IPS-18a (cell line): ENCODE measurements at regions not wholly inside any gene's neighbourhood (a gene's known extent, or its start where the extent isn't known, plus 50 kb on each side); places are given as distances from the start of the nearest gene placed in this dataset.
A peak's percentile ranks its signal among the peaks of the same experiment; 100 is the strongest.

ENCODE experiments used
- H3K27ac ChIP-seq: one replicate; pipeline ENCODE4 v1.5.1; 2013; ENCODE audit warnings: low read length
- H3K27me3 ChIP-seq: one replicate; pipeline ENCODE4 v1.6.1; 2013; ENCODE audit warnings: mild to moderate bottlenecking, low read length; ENCODE audit not compliant: control insufficient read depth, insufficient read depth
- H3K36me3 ChIP-seq: one replicate; pipeline ENCODE4 v1.6.1; 2013; ENCODE audit warnings: low read depth, low read length; ENCODE audit not compliant: control insufficient read depth
- H3K4me1 ChIP-seq: one replicate; pipeline ENCODE4 v1.6.1; 2013; ENCODE audit warnings: low read depth, low read length; ENCODE audit not compliant: control insufficient read depth
- H3K4me3 ChIP-seq: one replicate; pipeline ENCODE4 v1.5.1; 2013; ENCODE audit warnings: low read length
- H3K9ac ChIP-seq: one replicate; pipeline ENCODE4 v1.6.1; 2013; ENCODE audit warnings: mild to moderate bottlenecking, low read length, moderate library complexity
- H3K9me3 ChIP-seq: one replicate; pipeline ENCODE4 v1.6.1; 2013; ENCODE audit warnings: low read depth, low read length; ENCODE audit not compliant: control insufficient read depth

- Histone ChIP-seq H3K4me1 (no peaks in the 10 kb centered on the region), H3K27me3 (no peaks in the 10 kb centered on the region), H3K9ac (no peak overlapping the region), H3K9me3 (no peaks in the 10 kb centered on the region), H3K27ac (no peak overlapping the region), H3K36me3 (no peaks in the 10 kb centered on the region), H3K4me3 (no peak overlapping the region)
These were observed 758.7 kb upstream of the CELF2 start for GRCh38 chr10:10259013-10259412.

- Histone ChIP-seq H3K27me3 (no peaks in the 10 kb centered on the region), H3K27ac (no peak overlapping the region), H3K4me1 (no peaks in the 10 kb centered on the region), H3K9ac (no peak overlapping the region), H3K36me3 (no peaks in the 10 kb centered on the region), H3K4me3 (no peak overlapping the region), H3K9me3 (no peaks in the 10 kb centered on the region)
These were observed 747.3 kb upstream of the CELF2 start for GRCh38 chr10:10270126-10271050.

GRCh38 chr10:10271639-10272192, 746.0 kb upstream of the CELF2 start:
- H3K9ac ChIP-seq, result no peak overlapping the region
- no peaks in the 10 kb centered on the region for H3K4me1 ChIP-seq
- H3K36me3 ChIP-seq, result no peaks in the 10 kb centered on the region
- no peaks in the 10 kb centered on the region for H3K27me3 ChIP-seq
- no peak overlapping the region for H3K4me3 ChIP-seq
- no peak overlapping the region for H3K27ac ChIP-seq
- no peaks in the 10 kb centered on the region for H3K9me3 ChIP-seq

GRCh38 chr10:10273661-10274060, 744.0 kb upstream of the CELF2 start:
- H3K4me3 ChIP-seq, result no peak overlapping the region
- H3K9me3 ChIP-seq, result no peaks in the 10 kb centered on the region
- no peak overlapping the region for H3K27ac ChIP-seq
- no peaks in the 10 kb centered on the region for H3K27me3 ChIP-seq
- H3K9ac ChIP-seq, result no peak overlapping the region
- no peaks in the 10 kb centered on the region for H3K36me3 ChIP-seq
- no peaks in the 10 kb centered on the region for H3K4me1 ChIP-seq

- no peaks in the 10 kb centered on the region for H3K36me3 ChIP-seq
- H3K4me3 ChIP-seq, result no peak overlapping the region
- H3K9me3 ChIP-seq, result no peaks in the 10 kb centered on the region
- no peak overlapping the region for H3K9ac ChIP-seq
- H3K4me1 ChIP-seq, result no peaks in the 10 kb centered on the region
- H3K27me3 ChIP-seq, result no peaks in the 10 kb centered on the region
- no peak overlapping the region for H3K27ac ChIP-seq
These were observed 737.8 kb upstream of the CELF2 start for GRCh38 chr10:10279906-10280305.

GRCh38 chr10:10292501-10292900, 725.2 kb upstream of the CELF2 start:
- Histone ChIP-seq H3K36me3 (no peaks in the 10 kb centered on the region), H3K4me3 (no peak overlapping the region), H3K9me3 (no peaks in the 10 kb centered on the region), H3K4me1 (peaks cover 34% of the 10 kb centered on the region), H3K9ac (no peak overlapping the region), H3K27ac (no peak overlapping the region), H3K27me3 (no peaks in the 10 kb centered on the region)

- Histone ChIP-seq H3K27ac (peak overlapping the region; percentile 5), H3K9me3 (no peaks in the 10 kb centered on the region), H3K27me3 (no peaks in the 10 kb centered on the region), H3K4me3 (peak overlapping the region; percentile 46), H3K36me3 (no peaks in the 10 kb centered on the region), H3K9ac (peak overlapping the region; percentile 13), H3K4me1 (peaks cover 34% of the 10 kb centered on the region)
These were observed 724.6 kb upstream of the CELF2 start for GRCh38 chr10:10293041-10293440.

GRCh38 chr10:10293481-10293951, 724.2 kb upstream of the CELF2 start:
- Histone ChIP-seq H3K36me3 (no peaks in the 10 kb centered on the region), H3K9me3 (no peaks in the 10 kb centered on the region), H3K27me3 (no peaks in the 10 kb centered on the region), H3K4me3 (peak overlapping the region; percentile 46), H3K27ac (no peak overlapping the region), H3K4me1 (peaks cover 34% of the 10 kb centered on the region), H3K9ac (peak overlapping the region; percentile 13)

GRCh38 chr10:10294184-10294880, 723.3 kb upstream of the CELF2 start:
- Histone ChIP-seq H3K9me3 (no peaks in the 10 kb centered on the region), H3K4me1 (peaks cover 34% of the 10 kb centered on the region), H3K36me3 (no peaks in the 10 kb centered on the region), H3K4me3 (peak overlapping the region; percentile 46), H3K9ac (peak overlapping the region; percentile 13), H3K27me3 (no peaks in the 10 kb centered on the region), H3K27ac (no peak overlapping the region)

- H3K36me3 ChIP-seq, result no peaks in the 10 kb centered on the region
- H3K27ac ChIP-seq, result no peak overlapping the region
- H3K9me3 ChIP-seq, result no peaks in the 10 kb centered on the region
- no peak overlapping the region for H3K9ac ChIP-seq
- peak overlapping the region; percentile 46 for H3K4me3 ChIP-seq
- no peaks in the 10 kb centered on the region for H3K27me3 ChIP-seq
- H3K4me1 ChIP-seq, result peaks cover 34% of the 10 kb centered on the region
These were observed 722.7 kb upstream of the CELF2 start for GRCh38 chr10:10294881-10295529.

- no peaks in the 10 kb centered on the region for H3K9me3 ChIP-seq
- H3K27ac ChIP-seq, result no peak overlapping the region
- no peaks in the 10 kb centered on the region for H3K27me3 ChIP-seq
- H3K4me3 ChIP-seq, result no peak overlapping the region
- peaks cover 34% of the 10 kb centered on the region for H3K4me1 ChIP-seq
- no peak overlapping the region for H3K9ac ChIP-seq
- H3K36me3 ChIP-seq, result no peaks in the 10 kb centered on the region
These were observed 722.1 kb upstream of the CELF2 start for GRCh38 chr10:10295537-10295936.
